Breast epithelium (tissue), 3 donors: ENCODE measurements at regions not wholly inside any gene's neighbourhood (a gene's known extent, or its start where the extent isn't known, plus 50 kb on each side); places are given as distances from the start of the nearest gene placed in this dataset.

Experiments used
- POLR2A ChIP-seq: fragments of 450-650 bp; IDR thresholded peaks from one replicate; pipeline ENCODE4 v1.6.1; 2016; ENCODE audit warnings: antibody characterized with exemption, mild to moderate bottlenecking, moderate library complexity
- TF ChIP-seq, protein P1 (sequence below), 3 donors: fragments of 450-650 bp; IDR thresholded peaks; one replicate each; pipeline ENCODE4 v1.5.1; 2016 to 2017; ENCODE audit warnings: antibody characterized with exemption in 3 of 3, mild to moderate bottlenecking in 3 of 3, moderate library complexity in 3 of 3

DNA sequence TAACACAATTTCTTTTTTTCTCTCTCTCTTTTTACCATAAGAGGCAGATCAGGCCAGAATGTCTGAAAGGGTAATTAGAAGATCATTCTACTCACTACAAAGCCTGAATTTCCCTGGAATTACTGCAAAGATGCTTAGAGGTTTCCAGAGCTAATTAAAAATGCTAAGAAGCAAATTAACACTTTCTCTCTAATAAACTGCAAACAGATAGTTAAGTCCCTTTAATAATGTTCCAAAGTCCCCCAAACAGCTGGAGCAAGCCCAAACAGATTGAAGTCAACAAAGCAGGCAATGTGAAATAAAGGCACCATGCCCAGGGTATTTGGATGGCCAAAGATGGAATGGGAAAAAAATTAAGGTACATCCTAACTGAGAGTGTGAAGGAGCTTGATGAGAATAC lies 208.8 kb upstream of the LRFN5 start:
- TF ChIP-seq, protein P1, sequence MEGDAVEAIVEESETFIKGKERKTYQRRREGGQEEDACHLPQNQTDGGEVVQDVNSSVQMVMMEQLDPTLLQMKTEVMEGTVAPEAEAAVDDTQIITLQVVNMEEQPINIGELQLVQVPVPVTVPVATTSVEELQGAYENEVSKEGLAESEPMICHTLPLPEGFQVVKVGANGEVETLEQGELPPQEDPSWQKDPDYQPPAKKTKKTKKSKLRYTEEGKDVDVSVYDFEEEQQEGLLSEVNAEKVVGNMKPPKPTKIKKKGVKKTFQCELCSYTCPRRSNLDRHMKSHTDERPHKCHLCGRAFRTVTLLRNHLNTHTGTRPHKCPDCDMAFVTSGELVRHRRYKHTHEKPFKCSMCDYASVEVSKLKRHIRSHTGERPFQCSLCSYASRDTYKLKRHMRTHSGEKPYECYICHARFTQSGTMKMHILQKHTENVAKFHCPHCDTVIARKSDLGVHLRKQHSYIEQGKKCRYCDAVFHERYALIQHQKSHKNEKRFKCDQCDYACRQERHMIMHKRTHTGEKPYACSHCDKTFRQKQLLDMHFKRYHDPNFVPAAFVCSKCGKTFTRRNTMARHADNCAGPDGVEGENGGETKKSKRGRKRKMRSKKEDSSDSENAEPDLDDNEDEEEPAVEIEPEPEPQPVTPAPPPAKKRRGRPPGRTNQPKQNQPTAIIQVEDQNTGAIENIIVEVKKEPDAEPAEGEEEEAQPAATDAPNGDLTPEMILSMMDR (IDR thresholded peaks at IDR 0.05) = no peak
- no peak for TF ChIP-seq POLR2A
